Activated CD8-positive, alpha-beta memory T cell treated with anti-CD3 and anti-CD28 coated beads, Interleukin-2, amount 50 U/mL, for 48 hours (primary cell): ENCODE measurements at regions not wholly inside any gene's neighbourhood (a gene's known extent, or its start where the extent isn't known, plus 50 kb on each side); places are given as distances from the start of the nearest gene placed in this dataset.
"Not testable (repeated sequence)": the region's sequence is repeated elsewhere in the genome, so short reads cannot be mapped to it uniquely, and the experiment has no call there.

Experiments used
- DNase-seq: peaks from one replicate; pipeline ENCODE4 v3.0.0-alpha.2; 2020

DNA sequence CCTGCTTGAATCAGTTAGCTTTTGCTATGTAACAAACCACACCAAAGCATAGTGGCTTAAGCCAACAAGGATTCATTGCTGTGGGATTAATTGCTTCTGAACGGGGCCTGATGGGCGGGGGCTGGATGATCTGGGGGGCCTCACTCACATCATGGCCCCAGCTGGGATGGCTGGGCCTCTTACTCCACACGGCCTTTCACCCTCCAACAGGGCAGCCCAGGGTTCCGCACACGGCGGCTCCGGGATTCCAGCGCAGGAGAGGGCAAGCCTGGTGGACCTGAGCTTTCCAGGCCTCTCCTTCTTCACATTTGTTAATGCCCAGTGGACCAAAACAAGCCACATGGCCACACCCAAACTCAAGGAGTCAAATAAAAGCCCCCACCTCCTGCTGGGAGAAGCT lies 86.3 kb upstream of the PHLPP1 start:
- no peak for DNase-seq

DNA sequence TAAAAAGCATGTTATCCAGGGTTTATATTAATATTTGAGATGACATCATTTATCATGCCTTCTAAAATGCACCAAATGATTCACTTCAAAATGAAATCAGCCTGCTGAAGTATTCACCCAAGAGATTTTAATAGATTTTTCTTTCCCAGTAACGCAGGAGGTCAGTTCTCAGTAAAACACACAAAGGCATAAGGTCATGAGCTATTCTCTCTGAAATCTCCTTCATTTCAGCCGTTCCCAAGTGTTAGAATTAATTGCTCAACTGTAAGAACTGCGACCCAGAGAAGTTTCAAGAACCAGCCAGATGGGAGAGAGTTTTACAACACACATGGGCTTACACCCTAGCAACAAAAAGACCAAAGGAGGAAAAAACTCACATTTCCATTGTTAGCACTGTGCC lies 84.2 kb upstream of the PHLPP1 start:
- no peak for DNase-seq

DNA sequence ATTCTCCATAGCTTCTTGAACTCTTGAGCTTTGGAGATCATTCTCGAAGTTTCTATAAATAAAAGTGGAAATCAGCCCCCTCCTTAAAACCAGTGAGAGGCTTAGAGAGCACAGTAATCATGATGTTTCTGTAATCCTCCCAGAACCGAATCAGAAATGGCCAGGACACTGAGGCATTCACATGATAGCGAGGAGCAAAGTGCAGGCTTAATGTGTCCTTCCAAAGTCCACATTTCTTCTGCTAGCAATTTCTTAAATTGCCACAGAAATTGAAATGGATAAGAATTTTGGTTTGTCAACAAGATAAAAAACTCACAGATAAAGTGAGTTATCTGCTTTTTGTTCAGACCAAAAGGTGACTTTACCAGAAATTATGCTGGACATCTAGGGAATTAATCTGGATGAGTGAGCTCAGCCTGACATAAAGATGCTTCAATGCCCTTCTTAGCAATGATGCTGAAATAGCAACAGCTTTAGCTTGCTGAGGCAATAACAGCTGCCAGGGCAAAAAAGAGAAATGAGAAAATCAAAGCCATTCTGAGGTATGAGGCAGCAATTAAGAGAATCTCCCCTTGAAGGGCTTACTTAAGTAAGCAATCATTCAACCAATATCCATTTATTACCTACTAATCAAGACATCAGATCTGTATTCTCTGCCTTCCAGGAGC lies 82.4 kb upstream of the PHLPP1 start:
- DNase-seq, result no peak

DNA sequence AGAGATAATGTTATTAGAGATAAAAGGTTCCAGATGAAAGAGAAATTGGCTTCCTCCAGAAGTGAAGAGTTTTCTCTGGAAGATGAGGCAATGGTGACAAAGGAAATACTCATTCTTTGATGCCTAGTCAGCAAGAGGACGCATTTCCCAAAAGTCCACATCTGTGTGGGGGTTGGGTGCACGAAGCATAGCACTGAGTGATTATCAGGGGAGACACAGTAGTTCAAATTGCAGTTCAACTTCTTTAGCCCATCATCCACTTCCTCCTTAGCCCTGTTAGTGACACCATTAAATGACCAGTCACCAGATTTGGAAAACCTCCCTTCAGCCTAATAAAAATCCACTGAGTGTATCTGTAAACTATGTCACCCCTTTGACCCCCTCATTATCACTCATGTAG lies 80.9 kb upstream of the PHLPP1 start:
- DNase-seq, result no peak

DNA sequence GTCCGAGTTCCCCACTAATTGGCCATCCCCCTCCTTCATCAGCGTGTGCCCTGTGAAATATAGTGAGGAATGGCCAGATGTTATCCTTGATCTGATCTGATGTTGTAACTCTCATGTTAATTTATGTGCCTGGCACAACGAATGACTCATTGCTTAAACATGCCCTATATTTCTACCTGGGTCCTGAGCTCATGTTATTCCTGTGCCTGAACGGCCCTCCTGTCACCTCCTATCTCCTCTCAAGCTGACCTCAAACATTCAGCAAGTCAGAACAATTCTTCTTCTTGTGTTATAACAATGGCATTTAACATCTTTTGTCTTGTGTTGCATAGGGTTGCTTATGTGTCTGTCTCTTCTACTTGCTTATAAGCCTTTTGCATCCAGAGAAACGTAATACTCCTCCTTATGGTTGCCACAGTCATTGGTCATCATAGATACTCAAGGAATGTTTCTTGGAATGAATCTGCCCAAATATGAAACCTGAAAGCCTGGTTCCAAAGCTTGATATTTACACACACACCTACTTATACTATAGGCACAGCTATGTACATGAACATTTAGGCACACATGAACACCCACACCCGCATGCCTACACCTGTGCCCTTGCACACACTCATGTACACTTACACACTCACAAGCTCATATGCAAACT lies 80.2 kb upstream of the PHLPP1 start:
- DNase-seq, result no peak

DNA sequence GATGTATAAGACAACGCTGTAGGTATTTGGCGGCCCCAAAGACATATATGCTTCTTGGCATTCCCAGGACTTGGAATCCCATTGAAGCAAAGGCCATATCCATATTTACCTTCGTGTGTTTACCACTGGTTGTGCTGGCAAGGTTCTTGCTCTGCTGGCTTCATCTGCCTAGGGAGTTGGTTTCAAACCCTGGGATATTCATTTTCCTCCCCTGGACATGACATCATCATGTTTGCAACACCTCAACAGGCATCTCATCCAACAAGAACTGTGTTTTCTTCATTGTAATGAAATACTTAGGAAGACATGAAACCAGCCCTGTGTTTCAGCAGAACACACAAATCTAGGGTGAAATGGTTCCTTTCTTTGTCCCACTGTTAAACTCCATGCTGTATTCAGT lies 77.9 kb upstream of the PHLPP1 start:
- DNase-seq, result no peak

DNA sequence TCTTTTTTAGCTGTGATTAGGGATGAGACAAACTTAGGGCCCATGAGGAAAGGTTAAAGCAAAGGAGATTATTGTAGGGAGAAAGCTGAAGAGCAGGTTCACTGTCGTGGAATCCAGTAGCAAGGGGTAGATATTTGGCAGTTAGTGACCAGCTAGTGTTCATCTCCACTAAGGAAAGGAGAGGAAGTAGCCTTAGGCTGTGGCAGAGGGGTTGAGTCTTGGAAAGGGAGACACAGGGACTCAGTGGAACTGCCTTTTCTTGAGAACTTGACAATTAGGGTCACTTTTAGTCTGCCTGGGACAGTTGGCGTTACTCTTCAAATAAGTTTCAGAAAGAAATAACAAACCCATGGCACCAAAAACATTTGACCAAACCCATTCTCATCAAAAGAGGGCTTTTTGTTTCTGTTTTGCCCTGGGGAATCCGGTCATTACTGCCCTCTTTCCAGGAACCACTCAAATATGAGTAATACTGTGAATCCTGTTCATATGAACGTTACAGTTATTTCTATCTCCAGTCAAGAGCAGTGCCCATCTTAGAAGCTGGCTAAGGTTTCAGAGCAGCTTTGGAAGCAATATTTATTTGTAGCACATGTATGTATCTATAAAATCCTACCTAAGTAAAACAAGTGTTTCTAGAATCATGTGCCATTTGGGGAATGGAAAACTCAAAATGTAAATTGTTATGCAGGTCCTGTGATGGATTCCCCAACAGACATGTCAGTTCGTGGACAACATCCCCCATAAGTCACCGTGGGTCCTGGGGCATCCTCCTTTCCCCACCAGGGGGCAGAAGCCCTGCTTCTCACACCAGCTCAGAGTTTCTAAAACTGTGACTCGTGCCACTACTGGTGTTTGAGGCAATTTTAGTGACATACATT lies 77.3 kb upstream of the PHLPP1 start:
- peak; percentile 70 for DNase-seq

DNA sequence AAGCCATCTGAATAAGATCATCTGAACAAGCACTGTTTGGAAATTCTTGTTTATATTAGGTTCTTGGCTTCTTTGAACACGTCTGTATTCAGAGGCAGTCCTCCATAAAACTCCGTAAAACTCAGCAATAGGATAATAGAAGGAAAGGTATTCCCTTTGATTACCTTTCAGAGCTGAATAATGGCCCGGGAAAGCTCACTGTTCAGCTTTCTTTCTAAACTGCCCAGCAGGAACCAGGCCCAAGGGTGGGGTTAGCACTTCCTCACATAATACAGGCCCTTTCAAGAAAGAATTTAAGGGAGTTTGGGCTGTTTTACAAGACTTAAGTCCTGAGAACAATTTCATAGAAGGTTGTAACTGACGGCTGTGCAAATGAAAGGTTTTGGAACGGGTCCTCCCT lies 72.2 kb upstream of the PHLPP1 start:
- DNase-seq, result peak; percentile 7

GRCh38 chr18:62644773-62645172 lies 70.6 kb upstream of the PHLPP1 start:
- no peak for DNase-seq

DNA sequence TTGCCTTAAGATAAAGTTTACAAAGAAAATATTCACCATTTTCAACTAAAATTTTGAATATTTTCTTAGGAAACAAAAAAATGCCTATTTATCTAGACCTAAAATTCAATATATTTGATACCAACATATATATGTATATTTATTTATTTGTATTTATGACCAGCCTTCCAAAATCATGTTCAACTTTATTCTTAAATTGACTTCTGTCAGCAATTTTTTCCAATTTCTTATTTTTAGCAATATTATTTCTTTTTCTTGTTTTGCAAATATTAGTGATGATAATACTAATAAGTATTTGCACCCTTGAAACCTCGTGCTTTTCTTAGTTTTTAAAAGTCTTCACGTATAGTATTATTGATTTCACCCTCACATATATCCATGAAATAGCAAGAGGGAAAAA lies 68.2 kb upstream of the PHLPP1 start:
- DNase-seq, result no peak

DNA sequence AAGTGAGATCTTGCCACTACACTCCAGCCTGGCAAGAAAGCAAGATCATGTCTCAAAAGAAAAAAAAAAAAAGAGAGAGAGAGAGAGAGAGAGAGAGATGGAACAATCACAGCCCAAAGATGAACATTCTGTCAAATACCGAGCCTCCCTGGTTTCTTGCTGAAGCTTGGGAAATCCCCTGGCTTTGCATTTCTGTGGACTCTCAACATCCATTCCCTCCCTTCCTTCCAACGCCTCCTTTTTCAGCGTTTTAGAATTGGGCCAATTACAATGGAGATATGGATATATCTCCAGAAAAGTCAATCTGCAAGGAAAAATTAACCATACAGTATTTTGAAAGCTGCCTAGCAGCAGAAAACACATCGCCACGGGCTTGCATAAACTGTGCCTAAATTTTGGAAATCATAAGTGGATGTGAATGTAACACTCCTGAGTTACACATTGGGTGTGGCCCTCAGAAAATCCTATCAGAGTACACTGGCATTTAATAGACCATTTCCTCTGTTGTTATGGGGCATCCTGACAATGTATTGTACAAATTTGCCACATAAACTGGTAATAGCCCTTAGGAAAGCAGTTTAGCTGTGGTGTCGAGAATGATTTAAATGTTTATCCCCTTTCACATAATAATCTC lies 67.2 kb upstream of the PHLPP1 start:
- no peak for DNase-seq

GRCh38 chr18:62651276-62652056 lies 63.9 kb upstream of the PHLPP1 start:
- no peak for DNase-seq

DNA sequence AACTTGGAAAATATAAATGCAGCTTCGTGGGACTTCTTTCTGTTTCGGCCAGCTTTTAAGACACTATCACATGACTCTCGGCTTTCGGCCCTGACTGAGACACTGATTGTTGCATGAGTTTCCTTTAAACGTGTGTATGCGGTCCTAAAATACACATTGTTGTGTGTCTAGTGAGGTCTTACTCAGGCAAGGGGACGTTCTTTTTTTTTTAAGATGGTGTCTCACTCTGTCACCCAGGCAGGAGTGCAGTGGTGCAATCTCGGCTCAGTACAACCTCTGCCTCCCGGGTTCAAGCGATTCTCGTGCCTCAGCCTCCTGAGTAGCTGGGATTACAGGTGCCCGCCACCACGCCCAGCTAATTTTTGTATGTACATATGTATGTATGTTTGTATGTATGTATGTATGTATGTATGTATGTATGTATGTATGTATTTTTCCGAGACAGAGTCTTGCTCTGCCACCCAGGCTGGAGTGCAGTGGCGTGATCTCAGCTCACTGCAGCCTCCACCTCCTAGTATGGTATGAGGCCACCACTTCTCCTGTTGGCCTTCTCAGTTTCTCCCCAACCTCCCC lies 63.2 kb upstream of the PHLPP1 start:
- not testable (repeated sequence) for DNase-seq

- no peak for DNase-seq
Measured at GRCh38 chr18:62655520-62656219, 59.7 kb upstream of the PHLPP1 start.

DNA sequence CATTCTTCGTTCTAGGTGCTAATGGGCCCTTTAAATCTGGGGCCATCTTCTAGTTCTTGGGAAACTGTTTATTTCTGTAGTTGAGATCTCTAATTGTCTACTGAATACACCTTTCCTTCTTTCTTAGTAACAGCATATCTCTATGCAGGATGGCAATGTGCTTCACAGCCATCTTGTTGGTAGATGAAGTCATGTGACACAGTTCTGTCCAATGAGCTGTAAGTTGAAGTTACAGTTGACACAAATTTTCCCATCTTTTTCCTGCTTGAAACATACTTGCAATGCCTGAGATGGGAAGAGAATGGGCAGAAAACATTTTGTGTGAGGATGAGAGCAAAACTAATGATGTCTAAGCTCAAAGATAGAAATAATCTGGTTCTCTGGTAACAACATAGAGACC lies 57.3 kb upstream of the PHLPP1 start:
- no peak for DNase-seq

GRCh38 chr18:62659698-62660097 lies 55.6 kb upstream of the PHLPP1 start:
- no peak for DNase-seq

- no peak for DNase-seq
Measured at GRCh38 chr18:62660691-62661090, 54.6 kb upstream of the PHLPP1 start.

GRCh38 chr18:62663731-62664336 lies 51.5 kb upstream of the PHLPP1 start:
- no peak for DNase-seq

- no peak for DNase-seq
Measured at GRCh38 chr18:62664414-62664813, 50.9 kb upstream of the PHLPP1 start.

DNA sequence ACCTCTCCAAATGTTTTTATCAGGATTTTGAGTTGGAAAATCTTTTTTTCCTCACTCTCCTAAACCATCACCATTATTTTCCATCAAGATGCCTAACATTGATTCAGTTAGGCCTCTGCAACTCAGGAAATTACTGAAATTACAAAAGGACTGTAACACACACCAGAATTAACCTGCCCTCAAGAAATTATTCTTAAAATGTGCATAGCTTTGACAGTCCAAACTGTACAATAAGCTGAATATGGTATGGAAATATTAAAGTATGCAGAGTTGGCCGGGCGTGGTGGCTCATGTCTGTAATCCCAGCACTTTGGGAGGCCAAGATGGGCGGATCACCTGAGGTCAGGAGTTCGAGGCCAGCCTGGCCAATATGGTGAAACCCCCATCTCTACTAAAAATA lies 50.2 kb upstream of the PHLPP1 start:
- DNase-seq, result no peak
